IMR-90 (cell line): ENCODE measurements at regions not wholly inside any gene's neighbourhood (a gene's known extent, or its start where the extent isn't known, plus 50 kb on each side); places are given as distances from the start of the nearest gene placed in this dataset.

Source experiments
- ATAC-seq: fragments of 200-7000 bp; cut with Tn5 transposase; 2 replicates; pipeline ENCODE4 v1.9.1; 2020; ENCODE audit warnings: low read depth, mild to moderate bottlenecking, moderate library complexity
- BruUV-seq: library from RNA; stranded (reverse); fragments of 400-500 nt; replicated peaks from 2 replicates; lab custom pipeline; 2021; lab: Mats Ljungman, UMichigan
- CTCF ChIA-PET: fragments of 300-600 bp; formaldehyde crosslinking; extraction: SDS; loops from one replicate; lab custom pipeline; 2021; ENCODE audit warnings: antibody characterized with exemption; lab: Yijun Ruan, JAX
- POLR2A ChIA-PET: fragments of 300-600 bp; sonication (Branson Sonifier 250); formaldehyde crosslinking; loops from one replicate; lab custom pipeline; 2022; ENCODE audit warnings: antibody characterized with exemption; ENCODE audit not compliant: unreplicated experiment; lab: Charles Lee
- DNase-seq: peaks from one replicate; pipeline ENCODE4 v3.0.0; 2013
- H2AFZ ChIP-seq: replicated peaks from 2 replicates; pipeline ENCODE3; 2013; ENCODE audit warnings: low read length, mild to moderate bottlenecking; ENCODE audit not compliant: poor library complexity
- H2AK5ac ChIP-seq: 2 replicates; pipeline ENCODE4 v1.6.1; 2013; ENCODE audit warnings: low read depth, low read length, inconsistent platforms
- H2AK9ac ChIP-seq: replicated peaks from 2 replicates; pipeline ENCODE3; 2013; ENCODE audit warnings: mild to moderate bottlenecking, low read depth, low read length, moderate library complexity; ENCODE audit not compliant: poor library complexity
- H2BK120ac ChIP-seq: 2 replicates; pipeline ENCODE4 v1.6.1; 2013; ENCODE audit warnings: low read depth, low read length, inconsistent platforms
- H2BK15ac ChIP-seq: 3 replicates; pipeline ENCODE4 v1.6.1; 2013; ENCODE audit warnings: low read depth, low read length, inconsistent platforms
- H2BK20ac ChIP-seq: 2 replicates; pipeline ENCODE4 v1.6.1; 2013; ENCODE audit warnings: low read depth, mild to moderate bottlenecking, inconsistent platforms, low read length, moderate library complexity
- H2BK5ac ChIP-seq: 2 replicates; pipeline ENCODE4 v1.6.1; 2013; ENCODE audit warnings: mild to moderate bottlenecking, low read depth, low read length, inconsistent platforms; ENCODE audit not compliant: poor library complexity, severe bottlenecking
- H3K14ac ChIP-seq: replicated peaks from 2 replicates; pipeline ENCODE4 v1.6.1; 2013; ENCODE audit warnings: low read depth, low read length, inconsistent platforms
- H3K18ac ChIP-seq: 2 replicates; pipeline ENCODE4 v1.6.1; 2013; ENCODE audit warnings: low read depth, low read length, control low read depth
- H3K23ac ChIP-seq: 2 replicates; pipeline ENCODE4 v1.6.1; 2013; ENCODE audit warnings: low read depth, low read length, inconsistent platforms
- H3K27ac ChIP-seq: 2 replicates; pipeline ENCODE4 v1.5.1; 2013; ENCODE audit warnings: mild to moderate bottlenecking, control low read depth, low read length; ENCODE audit not compliant: insufficient read depth
- H3K27me3 ChIP-seq: 2 replicates; pipeline ENCODE4 v1.6.1; 2013; ENCODE audit warnings: low read length; ENCODE audit not compliant: control insufficient read depth, insufficient read depth
- H3K36me3 ChIP-seq: 2 replicates; pipeline ENCODE4 v1.6.1; 2013; ENCODE audit warnings: low read length, mixed read lengths; ENCODE audit not compliant: control insufficient read depth, insufficient read depth
- H3K4ac ChIP-seq: 2 replicates; pipeline ENCODE4 v1.6.1; 2013; ENCODE audit warnings: low read depth, low read length, inconsistent platforms
- H3K4me1 ChIP-seq: 2 replicates; pipeline ENCODE4 v1.6.1; 2013; ENCODE audit warnings: low read length, mixed read lengths; ENCODE audit not compliant: control insufficient read depth, insufficient read depth
- H3K4me2 ChIP-seq: 2 replicates; pipeline ENCODE4 v1.6.1; 2013; ENCODE audit warnings: low read depth, mild to moderate bottlenecking, control low read depth, low read length, moderate library complexity
- H3K4me3 ChIP-seq: 2 replicates; pipeline ENCODE4 v1.5.1; 2013; ENCODE audit warnings: low read depth, mild to moderate bottlenecking, control low read depth, low read length, moderate library complexity; ENCODE audit not compliant: insufficient read depth
- H3K56ac ChIP-seq: 2 replicates; pipeline ENCODE4 v1.6.1; 2013; ENCODE audit warnings: low read length, inconsistent platforms; ENCODE audit not compliant: insufficient read depth; ENCODE audit errors: extremely low read depth
- H3K79me1 ChIP-seq, 2 experiments: 2 replicates each; pipeline ENCODE4 v1.6.1; 2013; ENCODE audit warnings: low read length in 2 of 2, inconsistent platforms in 1 of 2, low read depth in 1 of 2
- H3K9ac ChIP-seq: 2 replicates; pipeline ENCODE4 v1.6.1; 2013; ENCODE audit warnings: low read depth, low read length, control low read depth
- H3K9me1 ChIP-seq: 2 replicates; pipeline ENCODE4 v1.6.1; 2013; ENCODE audit warnings: low read length, inconsistent platforms; ENCODE audit not compliant: insufficient read depth
- H3K9me3 ChIP-seq: 2 replicates; pipeline ENCODE4 v1.6.1; 2013; ENCODE audit warnings: low read length; ENCODE audit not compliant: control insufficient read depth, insufficient read depth
- H4K20me1 ChIP-seq: 2 replicates; pipeline ENCODE4 v1.6.1; 2013; ENCODE audit warnings: low read length, inconsistent platforms; ENCODE audit not compliant: insufficient read depth
- H4K5ac ChIP-seq: 2 replicates; pipeline ENCODE4 v1.6.1; 2013; ENCODE audit warnings: mild to moderate bottlenecking, low read depth, low read length, control low read depth
- H4K8ac ChIP-seq, 2 experiments: 2 replicates each; pipeline ENCODE4 v1.6.1; 2013; ENCODE audit warnings: low read depth in 2 of 2, low read length in 2 of 2, control low read depth in 1 of 2, inconsistent platforms in 1 of 2
- H4K91ac ChIP-seq: 2 replicates; pipeline ENCODE4 v1.6.1; 2013; ENCODE audit warnings: low read depth, low read length, inconsistent platforms; ENCODE audit not compliant: insufficient read depth
- BHLHE40 ChIP-seq: fragments of 150-350 bp; IDR thresholded peaks from 2 replicates; pipeline ENCODE4 v1.6.1; 2016; ENCODE audit warnings: mild to moderate bottlenecking, low read depth, low read length
- CEBPB ChIP-seq: IDR thresholded peaks from 2 replicates; pipeline ENCODE4 v1.6.1; 2012; ENCODE audit warnings: low read depth, low read length, improper control_type of control experiment
- CHD1 ChIP-seq: IDR thresholded peaks from 2 replicates; pipeline ENCODE4 v1.6.1; 2012; ENCODE audit warnings: low read depth, low read length, improper control_type of control experiment
- CTCF ChIP-seq: conservative IDR thresholded peaks from 2 replicates; pipeline ENCODE4 v1.5.1; 2012; ENCODE audit warnings: mild to moderate bottlenecking, low read depth, low read length, improper control_type of control experiment
- ELK1 ChIP-seq: fragments of 150-350 bp; IDR thresholded peaks from 2 replicates; pipeline ENCODE4 v1.6.1; 2016; ENCODE audit warnings: low read depth, mild to moderate bottlenecking, low read length, moderate library complexity, borderline replicate concordance
- FOS ChIP-seq: fragments of 150-350 bp; IDR thresholded peaks from 2 replicates; pipeline ENCODE4 v1.6.1; 2016; ENCODE audit warnings: low read depth, low read length
- MAZ ChIP-seq: IDR thresholded peaks from 2 replicates; pipeline ENCODE4 v1.6.1; 2012; ENCODE audit warnings: low read depth, mild to moderate bottlenecking, low read length, improper control_type of control experiment, moderate library complexity, borderline replicate concordance
- MXI1 ChIP-seq: IDR thresholded peaks from 2 replicates; pipeline ENCODE4 v1.6.1; 2012; ENCODE audit warnings: low read depth, mild to moderate bottlenecking, low read length, moderate library complexity, borderline replicate concordance
- NFE2L2 ChIP-seq: fragments of 150-350 bp; IDR thresholded peaks from 2 replicates; pipeline ENCODE4 v1.6.1; 2016; ENCODE audit warnings: low read depth, mild to moderate bottlenecking, low read length
- RCOR1 ChIP-seq: IDR thresholded peaks from 2 replicates; pipeline ENCODE4 v1.6.1; 2012; ENCODE audit warnings: mild to moderate bottlenecking, low read length, improper control_type of control experiment; ENCODE audit not compliant: insufficient replicate concordance
- RFX5 ChIP-seq: IDR thresholded peaks from 2 replicates; pipeline ENCODE4 v1.8.0; 2012; ENCODE audit warnings: low read depth, mild to moderate bottlenecking, low read length, moderate library complexity
- SMC3 ChIP-seq: fragments of 150-350 bp; IDR thresholded peaks from 2 replicates; pipeline ENCODE4 v1.6.1; 2016; ENCODE audit warnings: low read depth, mild to moderate bottlenecking, antibody characterized with exemption, low read length, moderate library complexity
- WGBS, 2 experiments: methylation state at CpG; one replicate each; pipeline versions ENCODE4 v1.1.5 to v1.1.7; 2013; ENCODE audit warnings: missing lambda C conversion rate in 2 of 2; ENCODE audit not compliant: insufficient read length in 1 of 2; ENCODE audit errors: extremely low coverage in 2 of 2; 5-methylcytosine and 5-hydroxymethylcytosine counted together
- dilution Hi-C: fragments of 300-500 bp; cut with HindIII; formaldehyde crosslinking; loops from one replicate; pipeline ENCODE4 v1.14.3; 2018; ENCODE audit warnings: low sequenced_read_pairs; ENCODE audit not compliant: unreplicated experiment
- in situ Hi-C: fragments of 300-500 bp; cut with MboI; formaldehyde crosslinking; loops from 3 replicates; pipeline ENCODE4 v1.14.3; 2019; ENCODE audit warnings: low sequenced_read_pairs, inconsistent platforms, mixed read lengths
- intact Hi-C: fragments of 100-400 bp; cut with micrococcal nuclease; formaldehyde crosslinking; loops from 2 replicates; pipeline ENCODE4 v1.10.0; 2022

GRCh38 chr1:5119366-5120234, 465.2 kb downstream of the AJAP1 start:
- H4K20me1 ChIP-seq: no peaks in the 10 kb centered on the region
- no peaks in the 10 kb centered on the region for H3K79me1 ChIP-seq
- H3K9me3 ChIP-seq: peaks cover 21% of the 10 kb centered on the region
- intact Hi-C loops (no loop called here), dilution Hi-C loops (no loop called here), in situ Hi-C loops (no loop called here)
- H2BK15ac ChIP-seq: no peak overlapping the region
- no peak overlapping the region for H3K9ac ChIP-seq
- BruUV-seq: no TSS peak
- no peak overlapping the region for H2BK120ac ChIP-seq
- no peak overlapping the region for H4K8ac ChIP-seq
- H3K36me3 ChIP-seq: no peaks in the 10 kb centered on the region
- H3K14ac ChIP-seq: no peak overlapping the region
- H3K27ac ChIP-seq: no peak overlapping the region
- H4K91ac ChIP-seq: no peak overlapping the region
- H3K4me2 ChIP-seq: no peak overlapping the region
- H4K5ac ChIP-seq: no peak overlapping the region
- no peak overlapping the region for H3K4me3 ChIP-seq
- no peak overlapping the region for H3K4ac ChIP-seq
- H2BK5ac ChIP-seq: no peak overlapping the region
- no peak overlapping the region for H3K18ac ChIP-seq
- ATAC-seq: no peak
- no peaks in the 10 kb centered on the region for H3K9me1 ChIP-seq
- peak overlapping the region; percentile 24 for H2AFZ ChIP-seq
- TF ChIP-seq RFX5 (no peak), CTCF (no peak), CEBPB (no peak), BHLHE40 (no peak), MAZ (no peak), FOS (no peak), MXI1 (no peak), NFE2L2 (no peak), ELK1 (no peak), CHD1 (no peak), SMC3 (no peak), RCOR1 (no peak)
- H3K56ac ChIP-seq: no peak overlapping the region
- H3K4me1 ChIP-seq: no peaks in the 10 kb centered on the region
- H2AK9ac ChIP-seq: no peak overlapping the region
- ChIA-PET POLR2A (interaction anchor here (0.6 kb wide), 1 partner anchor 11 kb away, joined by 4 read pairs; no protein-coding TSS in a partner anchor), CTCF (no interaction called here)
- H3K23ac ChIP-seq: no peak overlapping the region
- no peak overlapping the region for H2BK20ac ChIP-seq
- no peak overlapping the region for H2AK5ac ChIP-seq
- no peaks in the 10 kb centered on the region for H3K27me3 ChIP-seq
- DNase-seq: no peak
- 40% methylated on average over 4 of the region's 11 CpGs; no CpG with 5 or more reads in 1 of the 2 experiments for WGBS, 2 experiments
